HAP-1 (cell line): ENCODE measurements at regions not wholly inside any gene's neighbourhood (a gene's known extent, or its start where the extent isn't known, plus 50 kb on each side); places are given as distances from the start of the nearest gene placed in this dataset.

ENCODE experiments used
- DNase-seq, 2 experiments: peaks; one replicate each; pipeline ENCODE4 v3.0.0-alpha.2; 2016 to 2020; ENCODE audit warnings: low spot score in 2 of 2
- H3K27me3 ChIP-seq: fragments of 250-450 bp; sonication (Bioruptor Pico); 2 replicates; pipeline ENCODE4 v1.5.1; 2020; ENCODE audit warnings: low read depth, mild to moderate bottlenecking, moderate library complexity
- H3K36me3 ChIP-seq: fragments of 250-450 bp; sonication (Bioruptor Pico); replicated peaks from 2 replicates; pipeline ENCODE4 v1.5.1; 2020; ENCODE audit warnings: mild to moderate bottlenecking
- H3K4me1 ChIP-seq: fragments of 250-450 bp; sonication (Bioruptor Pico); 2 replicates; pipeline ENCODE4 v1.5.1; 2020; ENCODE audit warnings: mild to moderate bottlenecking
- H3K4me3 ChIP-seq: fragments of 250-450 bp; sonication (Bioruptor Pico); 2 replicates; pipeline ENCODE4 v1.5.1; 2020; ENCODE audit warnings: mild to moderate bottlenecking, moderate library complexity
- H3K9me3 ChIP-seq: fragments of 250-450 bp; sonication (Bioruptor Pico); 2 replicates; pipeline ENCODE4 v1.5.1; 2020; ENCODE audit warnings: mild to moderate bottlenecking, moderate library complexity
- in situ Hi-C: fragments of 300-500 bp; cut with MboI; formaldehyde crosslinking; loops from 3 replicates; pipeline ENCODE4 v1.14.3; 2020; ENCODE audit warnings: low sequenced_read_pairs, inconsistent platforms, mixed read lengths

- Histone ChIP-seq H3K4me1 (no peaks in the 10 kb centered on the region), H3K27me3 (no peaks in the 10 kb centered on the region), H3K9me3 (no peaks in the 10 kb centered on the region), H3K36me3 (no peaks in the 10 kb centered on the region), H3K4me3 (no peak overlapping the region)
- in situ Hi-C loops: no loop called here
- DNase-seq: no peak
These were observed 542.0 kb downstream of the DHX35 start for GRCh38 chr20:39503902-39504709.

- no peak overlapping the region for H3K4me3 ChIP-seq
- no peaks in the 10 kb centered on the region; the same call in 1 of the 2 replicates for H3K9me3 ChIP-seq
- no peaks in the 10 kb centered on the region for H3K36me3 ChIP-seq
- no peak for DNase-seq
- in situ Hi-C loops: no loop called here
- H3K27me3 ChIP-seq: no peaks in the 10 kb centered on the region
- no peaks in the 10 kb centered on the region for H3K4me1 ChIP-seq
These were observed 530.2 kb downstream of the DHX35 start for GRCh38 chr20:39492223-39492797.

- H3K4me1 ChIP-seq: no peaks in the 10 kb centered on the region
- H3K4me3 ChIP-seq: no peak overlapping the region
- no peak for DNase-seq
- no peaks in the 10 kb centered on the region for H3K36me3 ChIP-seq
- no peaks in the 10 kb centered on the region for H3K27me3 ChIP-seq
- no peaks in the 10 kb centered on the region; the same call in 1 of the 2 replicates for H3K9me3 ChIP-seq
- in situ Hi-C loops: no loop called here
These were observed 529.6 kb downstream of the DHX35 start for GRCh38 chr20:39491711-39492110.

- in situ Hi-C loops: no loop called here
- H3K4me3 ChIP-seq: no peak overlapping the region
- no peak for DNase-seq
These were observed 527.9 kb downstream of the DHX35 start for GRCh38 chr20:39489986-39490560.

GRCh38 chr20:39480276-39481043 lies 518.3 kb downstream of the DHX35 start:
- in situ Hi-C loops: no loop called here
- no peak overlapping the region for H3K4me3 ChIP-seq
- no peaks in the 10 kb centered on the region for H3K4me1 ChIP-seq
- H3K36me3 ChIP-seq: no peaks in the 10 kb centered on the region
- no peak for DNase-seq
- H3K27me3 ChIP-seq: no peaks in the 10 kb centered on the region
- no peaks in the 10 kb centered on the region for H3K9me3 ChIP-seq

More at GRCh38 chr20:39489986-39490560, 527.9 kb downstream of the DHX35 start:
- Histone ChIP-seq H3K36me3 (no peaks in the 10 kb centered on the region), H3K4me1 (no peaks in the 10 kb centered on the region), H3K27me3 (no peaks in the 10 kb centered on the region), H3K9me3 (no peaks in the 10 kb centered on the region; the same call in 1 of the 2 replicates)

- H3K27me3 ChIP-seq: no peaks in the 10 kb centered on the region
- no peaks in the 10 kb centered on the region for H3K4me1 ChIP-seq
- H3K9me3 ChIP-seq: no peaks in the 10 kb centered on the region
- no peak for DNase-seq
- no peaks in the 10 kb centered on the region for H3K36me3 ChIP-seq
- no peak overlapping the region for H3K4me3 ChIP-seq
- in situ Hi-C loops: no loop called here
These were observed 517.2 kb downstream of the DHX35 start for GRCh38 chr20:39479196-39479810.

GRCh38 chr20:39474879-39475278 lies 512.7 kb downstream of the DHX35 start:
- in situ Hi-C loops: loop anchor here (25.0 kb wide), 1 partner anchor 113 kb away; no protein-coding TSS in a partner anchor

GRCh38 chr20:39473536-39473935 lies 511.4 kb downstream of the DHX35 start:
- Histone ChIP-seq H3K4me1 (no peaks in the 10 kb centered on the region), H3K27me3 (no peaks in the 10 kb centered on the region), H3K4me3 (no peak overlapping the region), H3K36me3 (no peaks in the 10 kb centered on the region), H3K9me3 (no peaks in the 10 kb centered on the region)
- no peak for DNase-seq
- in situ Hi-C loops: loop anchor here (25.0 kb wide), 1 partner anchor 111 kb away; no protein-coding TSS in a partner anchor

More at GRCh38 chr20:39474879-39475278, 512.7 kb downstream of the DHX35 start:
- Histone ChIP-seq H3K27me3 (no peaks in the 10 kb centered on the region), H3K36me3 (no peaks in the 10 kb centered on the region), H3K9me3 (no peaks in the 10 kb centered on the region), H3K4me3 (no peak overlapping the region), H3K4me1 (no peaks in the 10 kb centered on the region)
- DNase-seq: no peak

- H3K4me1 ChIP-seq: no peaks in the 10 kb centered on the region
- H3K27me3 ChIP-seq: no peaks in the 10 kb centered on the region
- H3K9me3 ChIP-seq: no peaks in the 10 kb centered on the region
- no peak overlapping the region for H3K4me3 ChIP-seq
- DNase-seq: no peak
- no peaks in the 10 kb centered on the region for H3K36me3 ChIP-seq
- in situ Hi-C loops: loop anchor here (25.0 kb wide), 1 partner anchor 106 kb away; no protein-coding TSS in a partner anchor
These were observed 506.6 kb downstream of the DHX35 start for GRCh38 chr20:39468703-39469102.

GRCh38 chr20:39464238-39464637 lies 502.1 kb downstream of the DHX35 start:
- Histone ChIP-seq H3K36me3 (no peaks in the 10 kb centered on the region), H3K4me1 (no peaks in the 10 kb centered on the region), H3K9me3 (no peaks in the 10 kb centered on the region), H3K4me3 (no peak overlapping the region), H3K27me3 (no peaks in the 10 kb centered on the region)
- no peak for DNase-seq
- in situ Hi-C loops: loop anchor here (25.0 kb wide), 1 partner anchor 102 kb away; no protein-coding TSS in a partner anchor

GRCh38 chr20:39462416-39462945 lies 500.3 kb downstream of the DHX35 start:
- no peaks in the 10 kb centered on the region for H3K27me3 ChIP-seq
- H3K9me3 ChIP-seq: no peaks in the 10 kb centered on the region
- H3K4me3 ChIP-seq: no peak overlapping the region
- DNase-seq: no peak
- in situ Hi-C loops: loop anchor here (25.0 kb wide), 1 partner anchor 100 kb away; no protein-coding TSS in a partner anchor
- H3K4me1 ChIP-seq: no peaks in the 10 kb centered on the region
- no peaks in the 10 kb centered on the region for H3K36me3 ChIP-seq

- H3K9me3 ChIP-seq: no peaks in the 10 kb centered on the region
- no peaks in the 10 kb centered on the region for H3K36me3 ChIP-seq
- H3K4me1 ChIP-seq: no peaks in the 10 kb centered on the region
- in situ Hi-C loops: loop anchor here (25.0 kb wide), 1 partner anchor 96 kb away; no protein-coding TSS in a partner anchor
- DNase-seq: no peak
- H3K4me3 ChIP-seq: no peak overlapping the region
- H3K27me3 ChIP-seq: no peaks in the 10 kb centered on the region
These were observed 496.3 kb downstream of the DHX35 start for GRCh38 chr20:39458452-39458851.

- in situ Hi-C loops: loop anchor here (25.0 kb wide), 1 partner anchor 92 kb away; no protein-coding TSS in a partner anchor
- Histone ChIP-seq H3K9me3 (no peaks in the 10 kb centered on the region), H3K4me1 (no peaks in the 10 kb centered on the region), H3K27me3 (no peaks in the 10 kb centered on the region), H3K4me3 (no peak overlapping the region), H3K36me3 (no peaks in the 10 kb centered on the region)
- no peak for DNase-seq
These were observed 491.7 kb downstream of the DHX35 start for GRCh38 chr20:39453890-39454289.
